Adrenal gland (tissue), 9 donors: ENCODE measurements at regions not wholly inside any gene's neighbourhood (a gene's known extent, or its start where the extent isn't known, plus 50 kb on each side); places are given as distances from the start of the nearest gene placed in this dataset.
A peak's percentile ranks its signal among the peaks of the same experiment; 100 is the strongest.

Experiments used
- DNase-seq, 7 donors: peaks; one replicate each; pipeline ENCODE4 v3.0.0-alpha.2; 2019 to 2020
- H3K27ac ChIP-seq, 5 donors: fragments of 200-600 bp; sonication (generic) in 4 of 5; 1 replicate in 3 of 5; 2 replicates in 2 of 5; pipeline versions ENCODE4 v1.5.1 to v1.8.0; 2016 to 2020; ENCODE audit warnings: mild to moderate bottlenecking in 1 of 5
- H3K27me3 ChIP-seq: fragments of 200-600 bp; 2 replicates; pipeline ENCODE4 v1.8.0; 2021
- H3K36me3 ChIP-seq, 2 donors: fragments of 200-600 bp; replicated peaks in 1 of 2; 1 replicate in 1 of 2; 2 replicates in 1 of 2; pipeline versions ENCODE4 v1.5.1 to v1.8.0; 2018 to 2022
- H3K4me1 ChIP-seq, 2 donors: fragments of 200-600 bp; replicated peaks in 1 of 2; 1 replicate in 1 of 2; 2 replicates in 1 of 2; pipeline versions ENCODE4 v1.5.1 to v1.8.0; 2018 to 2021
- H3K4me3 ChIP-seq, 4 donors: fragments of 200-600 bp; sonication (generic) in 3 of 4; one replicate each; pipeline ENCODE4 v1.5.1; 2016 to 2018
- H3K9me3 ChIP-seq, 3 donors: fragments of 200-600 bp; sonication (generic) in 1 of 3; replicated peaks in 1 of 3; 1 replicate in 2 of 3; 2 replicates in 1 of 3; pipeline versions ENCODE4 v1.5.1 to v1.8.0; 2016 to 2021
- POLR2A ChIP-seq, 2 donors: fragments of 450-650 bp; IDR thresholded peaks; one replicate each; pipeline ENCODE4 v1.6.1; 2017; ENCODE audit warnings: antibody characterized with exemption in 2 of 2, mild to moderate bottlenecking in 2 of 2, moderate library complexity in 1 of 2
- WGBS, 4 donors: extraction: QIAGEN DNeasy Blood & Tissue Kit in 2 of 4; methylation state at CpG; one replicate each; pipeline versions ENCODE4 v1.1.5 to v1.1.7; 2013 to 2017; 5-methylcytosine and 5-hydroxymethylcytosine counted together
- intact Hi-C, 2 donors: fragments of 100-400 bp; cut with DNase I; formaldehyde crosslinking; loops; one replicate each; pipeline versions ENCODE4 v1.14.1 to v1.15.0; 2022 to 2023
- TF ChIP-seq, protein P1 (sequence below), 6 experiments: fragments of 450-650 bp in 4 of 6; fragments of 200-600 bp in 2 of 6; sonication (generic) in 1 of 6; IDR thresholded peaks; 1 replicate in 5 of 6; 2 replicates in 1 of 6; pipeline versions ENCODE4 v1.5.1 to v1.8.0; 2016 to 2021; ENCODE audit warnings: antibody characterized with exemption in 6 of 6, mild to moderate bottlenecking in 2 of 6, moderate library complexity in 1 of 6
- donor health status: healthy with polysubstance abuse.
- donor health status: Bipolar disorder and iron deficiency.
- donor health status: DM: yes; HTN: yes; CAD: no.
- donor health status: DM: no; HTN: no; CAD: no.
- donor health status: DM: no; HTN: no; CAD: no.

- no peaks in the 10 kb centered on the region for H3K4me1 ChIP-seq
- no peak overlapping the region for H3K27ac ChIP-seq
- WGBS, 4 donors, result 24 to 28% (median 27%) methylated on average over 3 of the region's 3 CpGs
- H3K36me3 ChIP-seq, result no peaks in the 10 kb centered on the region
- H3K9me3 ChIP-seq, result no peaks in the 10 kb centered on the region
- no peaks in the 10 kb centered on the region for H3K27me3 ChIP-seq
- no peak for TF ChIP-seq POLR2A (IDR thresholded peaks at IDR 0.05)
- TF ChIP-seq, protein P1, sequence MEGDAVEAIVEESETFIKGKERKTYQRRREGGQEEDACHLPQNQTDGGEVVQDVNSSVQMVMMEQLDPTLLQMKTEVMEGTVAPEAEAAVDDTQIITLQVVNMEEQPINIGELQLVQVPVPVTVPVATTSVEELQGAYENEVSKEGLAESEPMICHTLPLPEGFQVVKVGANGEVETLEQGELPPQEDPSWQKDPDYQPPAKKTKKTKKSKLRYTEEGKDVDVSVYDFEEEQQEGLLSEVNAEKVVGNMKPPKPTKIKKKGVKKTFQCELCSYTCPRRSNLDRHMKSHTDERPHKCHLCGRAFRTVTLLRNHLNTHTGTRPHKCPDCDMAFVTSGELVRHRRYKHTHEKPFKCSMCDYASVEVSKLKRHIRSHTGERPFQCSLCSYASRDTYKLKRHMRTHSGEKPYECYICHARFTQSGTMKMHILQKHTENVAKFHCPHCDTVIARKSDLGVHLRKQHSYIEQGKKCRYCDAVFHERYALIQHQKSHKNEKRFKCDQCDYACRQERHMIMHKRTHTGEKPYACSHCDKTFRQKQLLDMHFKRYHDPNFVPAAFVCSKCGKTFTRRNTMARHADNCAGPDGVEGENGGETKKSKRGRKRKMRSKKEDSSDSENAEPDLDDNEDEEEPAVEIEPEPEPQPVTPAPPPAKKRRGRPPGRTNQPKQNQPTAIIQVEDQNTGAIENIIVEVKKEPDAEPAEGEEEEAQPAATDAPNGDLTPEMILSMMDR (IDR thresholded peaks at IDR 0.05), result peak; percentile 27 to 72 (median 54)
- no peak overlapping the region for H3K4me3 ChIP-seq
- no peak for DNase-seq
- intact Hi-C loops, result loop anchor here (10.0 kb wide), 1 partner anchor 1123 kb away; no protein-coding TSS in a partner anchor
Observed at GRCh38 chr13:22757530-22758120, 423.2 kb upstream of the SGCG start.

GRCh38 chr13:22758245-22758644 lies 422.5 kb upstream of the SGCG start:
- Histone ChIP-seq H3K4me3 (no peak overlapping the region), H3K36me3 (no peaks in the 10 kb centered on the region), H3K27me3 (no peaks in the 10 kb centered on the region), H3K4me1 (no peaks in the 10 kb centered on the region), H3K9me3 (no peaks in the 10 kb centered on the region), H3K27ac (no peak overlapping the region)
- intact Hi-C loops, result loop anchor here (10.0 kb wide), 1 partner anchor 1123 kb away; no protein-coding TSS in a partner anchor
- WGBS, 4 donors, result 82 to 86% (median 83%) methylated on average over 4 of the region's 4 CpGs
- DNase-seq, result no peak
- TF ChIP-seq, protein P1 (IDR thresholded peaks at IDR 0.05), result no peak
- no peak for TF ChIP-seq POLR2A (IDR thresholded peaks at IDR 0.05)

GRCh38 chr13:22761709-22762108 lies 419.1 kb upstream of the SGCG start:
- no peak overlapping the region for H3K27ac ChIP-seq
- no peaks in the 10 kb centered on the region for H3K36me3 ChIP-seq
- no peak for DNase-seq
- no peaks in the 10 kb centered on the region for H3K27me3 ChIP-seq
- intact Hi-C loops, result no loop called here
- H3K4me3 ChIP-seq, result no peak overlapping the region
- H3K4me1 ChIP-seq, result no peaks in the 10 kb centered on the region
- TF ChIP-seq, protein P1 (IDR thresholded peaks at IDR 0.05), result no peak
- no peak for TF ChIP-seq POLR2A (IDR thresholded peaks at IDR 0.05)
- no peaks in the 10 kb centered on the region for H3K9me3 ChIP-seq
- 93 to 95% (median 94%) methylated on average over 5 of the region's 5 CpGs for WGBS, 4 donors

DNA sequence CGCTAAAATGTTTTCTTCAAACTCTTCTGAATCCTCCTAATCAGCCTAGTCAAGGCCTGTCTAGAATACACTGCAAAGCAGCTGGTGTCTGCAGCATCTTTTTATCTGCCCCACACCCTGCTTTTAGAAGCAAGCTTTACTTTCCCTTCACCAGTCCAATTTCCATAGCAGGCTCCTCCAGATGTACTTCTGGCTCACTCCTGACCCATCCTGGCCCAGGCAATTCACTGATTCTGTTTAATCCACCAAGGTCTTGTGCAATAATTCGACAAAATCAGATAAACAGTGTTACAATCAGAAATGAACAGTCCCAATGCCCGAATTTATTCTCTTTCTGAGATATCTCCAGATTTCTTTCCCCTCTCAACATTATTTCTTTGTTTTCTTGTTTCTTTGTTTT lies 415.2 kb upstream of the SGCG start:
- no peak for TF ChIP-seq POLR2A (IDR thresholded peaks at IDR 0.05)
- TF ChIP-seq, protein P1 (IDR thresholded peaks at IDR 0.05), result no peak
- intact Hi-C loops, result no loop called here
- Histone ChIP-seq H3K4me1 (no peaks in the 10 kb centered on the region), H3K27ac (no peak overlapping the region), H3K9me3 (no peaks in the 10 kb centered on the region), H3K36me3 (no peaks in the 10 kb centered on the region), H3K4me3 (no peak overlapping the region), H3K27me3 (no peaks in the 10 kb centered on the region)
- 58 to 64% (median 62%) methylated on average over 3 of the region's 3 CpGs for WGBS, 4 donors
- DNase-seq, result peak in 3 of 7 donors; percentile 11 to 35 (median 21)
